ENCODE measurements at regions not wholly inside any gene's neighbourhood (a gene's known extent, or its start where the extent isn't known, plus 50 kb on each side); places are given as distances from the start of the nearest gene placed in this dataset.

DNA sequence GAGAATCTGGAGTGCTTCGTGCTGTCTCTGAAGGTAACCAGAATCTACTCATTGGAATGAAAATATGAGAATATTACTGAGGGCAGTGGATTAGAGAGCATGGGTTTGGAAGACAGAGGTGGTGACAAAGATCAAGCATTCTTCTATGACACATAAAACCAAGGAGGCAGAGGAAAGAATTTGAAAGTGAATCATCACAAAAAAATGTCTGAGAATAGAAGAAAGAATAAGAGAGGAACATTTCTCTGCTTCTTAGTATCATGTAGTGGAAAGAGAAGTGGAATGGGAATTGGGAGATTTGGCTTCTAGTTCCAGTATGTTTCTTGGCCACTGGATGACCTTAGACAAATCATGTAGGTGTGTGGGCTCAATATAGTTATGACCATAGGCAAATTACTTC, 474.0 kb downstream of the TFAP2B start:
- TF ChIP-seq, protein P1, sequence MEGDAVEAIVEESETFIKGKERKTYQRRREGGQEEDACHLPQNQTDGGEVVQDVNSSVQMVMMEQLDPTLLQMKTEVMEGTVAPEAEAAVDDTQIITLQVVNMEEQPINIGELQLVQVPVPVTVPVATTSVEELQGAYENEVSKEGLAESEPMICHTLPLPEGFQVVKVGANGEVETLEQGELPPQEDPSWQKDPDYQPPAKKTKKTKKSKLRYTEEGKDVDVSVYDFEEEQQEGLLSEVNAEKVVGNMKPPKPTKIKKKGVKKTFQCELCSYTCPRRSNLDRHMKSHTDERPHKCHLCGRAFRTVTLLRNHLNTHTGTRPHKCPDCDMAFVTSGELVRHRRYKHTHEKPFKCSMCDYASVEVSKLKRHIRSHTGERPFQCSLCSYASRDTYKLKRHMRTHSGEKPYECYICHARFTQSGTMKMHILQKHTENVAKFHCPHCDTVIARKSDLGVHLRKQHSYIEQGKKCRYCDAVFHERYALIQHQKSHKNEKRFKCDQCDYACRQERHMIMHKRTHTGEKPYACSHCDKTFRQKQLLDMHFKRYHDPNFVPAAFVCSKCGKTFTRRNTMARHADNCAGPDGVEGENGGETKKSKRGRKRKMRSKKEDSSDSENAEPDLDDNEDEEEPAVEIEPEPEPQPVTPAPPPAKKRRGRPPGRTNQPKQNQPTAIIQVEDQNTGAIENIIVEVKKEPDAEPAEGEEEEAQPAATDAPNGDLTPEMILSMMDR (IDR thresholded peaks at IDR 0.05), result no peak
- no peak for TF ChIP-seq POLR2A (IDR thresholded peaks at IDR 0.05)

Measured in esophagus squamous epithelium (tissue), 4 donors.